ENCODE measurements at regions not wholly inside any gene's neighbourhood (a gene's known extent, or its start where the extent isn't known, plus 50 kb on each side); places are given as distances from the start of the nearest gene placed in this dataset.

- no peak for DNase-seq (ENCODE audit: low spot score)
- TF ChIP-seq CTCF (IDR thresholded peaks at IDR 0.05): no peak
- H3K9me3 Mint-ChIP-seq (ENCODE audit: low read depth): no peaks in the 10 kb centered on the region
- H3K27ac Mint-ChIP-seq (ENCODE audit: unreplicated experiment): no peak overlapping the region
- no peaks in the 10 kb centered on the region for H3K36me3 Mint-ChIP-seq (ENCODE audit: low read depth)
- no peaks in the 10 kb centered on the region for H3K4me1 Mint-ChIP-seq (ENCODE audit: low read depth)
- H3K27me3 Mint-ChIP-seq (ENCODE audit: low read depth): peaks cover 2% of the 10 kb centered on the region
- no peak overlapping the region for H3K4me3 Mint-ChIP-seq (ENCODE audit: unreplicated experiment)
Observed at GRCh38 chr11:37002831-37003230, 404.8 kb upstream of the RAG2 start.

- DNase-seq (ENCODE audit: low spot score): no peak
- H3K27ac Mint-ChIP-seq (ENCODE audit: unreplicated experiment): no peak overlapping the region
- H3K36me3 Mint-ChIP-seq (ENCODE audit: low read depth): no peaks in the 10 kb centered on the region
- TF ChIP-seq CTCF (IDR thresholded peaks at IDR 0.05): no peak
- H3K27me3 Mint-ChIP-seq (ENCODE audit: low read depth): peaks cover 2% of the 10 kb centered on the region
- peaks cover 2% of the 10 kb centered on the region for H3K9me3 Mint-ChIP-seq (ENCODE audit: low read depth)
- no peaks in the 10 kb centered on the region for H3K4me1 Mint-ChIP-seq (ENCODE audit: low read depth)
- H3K4me3 Mint-ChIP-seq (ENCODE audit: unreplicated experiment): no peak overlapping the region
Observed at GRCh38 chr11:36997656-36998055, 399.6 kb upstream of the RAG2 start.

DNA sequence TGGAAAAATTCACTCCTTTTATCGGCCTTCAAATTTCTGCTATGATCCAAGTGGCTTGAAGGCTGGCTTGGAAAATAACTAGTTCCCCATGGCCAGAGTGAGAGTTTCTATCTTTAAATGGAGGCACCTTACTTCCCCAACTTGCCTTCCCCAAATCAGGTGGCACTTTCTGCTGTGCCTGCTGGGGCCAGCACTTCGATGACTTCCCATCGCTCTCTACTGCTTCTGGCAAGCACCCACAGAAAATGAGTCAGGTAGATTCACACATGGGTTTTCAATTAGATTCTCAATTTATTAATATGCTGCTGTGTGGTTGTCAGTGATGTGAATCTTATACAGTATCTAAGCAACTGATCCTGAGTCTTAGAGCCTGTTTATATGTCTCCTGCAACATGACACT, 398.8 kb upstream of the RAG2 start:
- no peaks in the 10 kb centered on the region for H3K4me1 Mint-ChIP-seq (ENCODE audit: low read depth)

GRCh38 chr11:36994208-36994607, 396.2 kb upstream of the RAG2 start:
- DNase-seq (ENCODE audit: low spot score): no peak
- peaks cover 2% of the 10 kb centered on the region for H3K9me3 Mint-ChIP-seq (ENCODE audit: low read depth)
- H3K4me1 Mint-ChIP-seq (ENCODE audit: low read depth): no peaks in the 10 kb centered on the region
- no peak overlapping the region for H3K4me3 Mint-ChIP-seq (ENCODE audit: unreplicated experiment)
- no peak for TF ChIP-seq CTCF (IDR thresholded peaks at IDR 0.05)
- H3K27me3 Mint-ChIP-seq (ENCODE audit: low read depth): peaks cover 2% of the 10 kb centered on the region
- no peak overlapping the region for H3K27ac Mint-ChIP-seq (ENCODE audit: unreplicated experiment)
- no peaks in the 10 kb centered on the region for H3K36me3 Mint-ChIP-seq (ENCODE audit: low read depth)

More for the DNA sequence above, 398.8 kb upstream of the RAG2 start:
- H3K36me3 Mint-ChIP-seq (ENCODE audit: low read depth): no peaks in the 10 kb centered on the region
- TF ChIP-seq CTCF (IDR thresholded peaks at IDR 0.05): no peak
- peaks cover 2% of the 10 kb centered on the region for H3K9me3 Mint-ChIP-seq (ENCODE audit: low read depth)
- DNase-seq (ENCODE audit: low spot score): no peak
- no peaks in the 10 kb centered on the region for H3K27me3 Mint-ChIP-seq (ENCODE audit: low read depth)
- H3K27ac Mint-ChIP-seq (ENCODE audit: unreplicated experiment): no peak overlapping the region
- H3K4me3 Mint-ChIP-seq (ENCODE audit: unreplicated experiment): no peak overlapping the region

DNA sequence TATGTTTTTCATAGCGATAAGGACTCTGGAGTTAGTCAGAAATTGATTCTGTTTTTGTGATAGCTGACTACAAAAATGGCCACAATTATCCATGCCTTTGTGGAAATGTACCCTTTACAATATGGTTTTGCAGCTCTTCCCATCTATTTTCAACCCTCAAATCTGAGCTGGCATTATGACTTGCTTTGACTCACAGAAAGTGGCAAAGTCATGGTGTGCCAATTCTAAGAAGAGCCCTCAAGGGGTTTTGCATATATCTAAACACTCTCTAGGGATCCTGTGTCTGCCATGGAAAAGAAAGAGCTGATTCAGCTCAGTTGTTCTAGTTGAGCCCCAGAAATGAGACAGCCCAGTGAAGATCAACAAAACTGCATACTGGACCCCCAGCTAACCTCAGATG, 390.5 kb upstream of the RAG2 start:
- no peaks in the 10 kb centered on the region for H3K4me1 Mint-ChIP-seq (ENCODE audit: low read depth)
- TF ChIP-seq CTCF (IDR thresholded peaks at IDR 0.05): no peak
- no peak for DNase-seq (ENCODE audit: low spot score)
- peaks cover 2% of the 10 kb centered on the region for H3K27me3 Mint-ChIP-seq (ENCODE audit: low read depth)
- H3K4me3 Mint-ChIP-seq (ENCODE audit: unreplicated experiment): no peak overlapping the region
- H3K36me3 Mint-ChIP-seq (ENCODE audit: low read depth): no peaks in the 10 kb centered on the region
- H3K27ac Mint-ChIP-seq (ENCODE audit: unreplicated experiment): no peak overlapping the region
- peaks cover 17% of the 10 kb centered on the region for H3K9me3 Mint-ChIP-seq (ENCODE audit: low read depth)

Data from chondrocyte (in vitro differentiated cells).